Endothelial cell of umbilical vein (primary cell): ENCODE measurements at regions not wholly inside any gene's neighbourhood (a gene's known extent, or its start where the extent isn't known, plus 50 kb on each side); places are given as distances from the start of the nearest gene placed in this dataset.

Experiments
- GATA2 ChIP-seq: IDR thresholded peaks from 2 replicates; pipeline ENCODE4 v1.7.0; 2011; ENCODE audit warnings: low read depth, mild to moderate bottlenecking, moderate library complexity, mixed read lengths, low read length; ENCODE audit not compliant: insufficient read length, insufficient read depth
- JUN ChIP-seq: IDR thresholded peaks from 2 replicates; pipeline ENCODE4 v1.6.1; 2011; ENCODE audit warnings: borderline replicate concordance, low read depth; ENCODE audit not compliant: insufficient read length, insufficient read depth
- POLR2AphosphoS5 ChIP-seq: IDR thresholded peaks from 2 replicates; pipeline ENCODE4 v1.6.1; 2012; ENCODE audit warnings: low read depth, mild to moderate bottlenecking, control low read depth, low read length, moderate library complexity; ENCODE audit not compliant: insufficient read depth
- TF ChIP-seq, protein P1 (sequence below), 2 donors: IDR thresholded peaks; 1 replicate in 1 of 2; 2 replicates in 1 of 2; pipeline ENCODE4 v1.5.1; 2011; ENCODE audit warnings: low read length in 2 of 2, mild to moderate bottlenecking in 2 of 2, moderate library complexity in 2 of 2, control low read depth in 1 of 2, inconsistent platforms in 1 of 2, low read depth in 1 of 2; ENCODE audit not compliant: insufficient read depth in 1 of 2; ENCODE audit errors: extremely low read depth in 1 of 2

DNA sequence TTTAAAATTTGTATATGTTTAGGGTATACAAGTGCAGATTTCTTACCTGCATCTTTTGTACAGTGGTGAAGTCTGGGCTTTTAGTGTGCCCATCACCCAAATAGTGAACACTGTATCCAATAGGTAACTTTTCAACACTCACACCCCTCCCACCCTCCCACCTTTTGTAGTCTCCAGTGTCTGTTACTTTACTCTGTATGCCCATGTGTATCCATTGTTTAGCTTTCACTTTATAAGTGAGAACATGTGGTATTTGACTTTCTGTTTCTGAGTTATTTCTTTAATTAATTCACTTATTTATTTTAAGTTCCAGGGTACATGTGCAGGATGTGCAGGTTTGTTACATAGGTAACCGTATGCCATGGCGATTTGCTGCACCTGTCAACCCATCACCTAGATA lies 124.8 kb upstream of the NEO1 start:
- TF ChIP-seq GATA2 = no peak
- no peak for TF ChIP-seq JUN
- TF ChIP-seq, protein P1, sequence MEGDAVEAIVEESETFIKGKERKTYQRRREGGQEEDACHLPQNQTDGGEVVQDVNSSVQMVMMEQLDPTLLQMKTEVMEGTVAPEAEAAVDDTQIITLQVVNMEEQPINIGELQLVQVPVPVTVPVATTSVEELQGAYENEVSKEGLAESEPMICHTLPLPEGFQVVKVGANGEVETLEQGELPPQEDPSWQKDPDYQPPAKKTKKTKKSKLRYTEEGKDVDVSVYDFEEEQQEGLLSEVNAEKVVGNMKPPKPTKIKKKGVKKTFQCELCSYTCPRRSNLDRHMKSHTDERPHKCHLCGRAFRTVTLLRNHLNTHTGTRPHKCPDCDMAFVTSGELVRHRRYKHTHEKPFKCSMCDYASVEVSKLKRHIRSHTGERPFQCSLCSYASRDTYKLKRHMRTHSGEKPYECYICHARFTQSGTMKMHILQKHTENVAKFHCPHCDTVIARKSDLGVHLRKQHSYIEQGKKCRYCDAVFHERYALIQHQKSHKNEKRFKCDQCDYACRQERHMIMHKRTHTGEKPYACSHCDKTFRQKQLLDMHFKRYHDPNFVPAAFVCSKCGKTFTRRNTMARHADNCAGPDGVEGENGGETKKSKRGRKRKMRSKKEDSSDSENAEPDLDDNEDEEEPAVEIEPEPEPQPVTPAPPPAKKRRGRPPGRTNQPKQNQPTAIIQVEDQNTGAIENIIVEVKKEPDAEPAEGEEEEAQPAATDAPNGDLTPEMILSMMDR (IDR thresholded peaks at IDR 0.05; ENCODE audit: extremely low read depth in 1 of 2, insufficient read depth in 1 of 2, low read depth in 1 of 2, low read length in 2 of 2) = no peak
- no peak for TF ChIP-seq POLR2AphosphoS5
